ENCODE measurements at regions not wholly inside any gene's neighbourhood (a gene's known extent, or its start where the extent isn't known, plus 50 kb on each side); places are given as distances from the start of the nearest gene placed in this dataset.
A peak's percentile ranks its signal among the peaks of the same experiment; 100 is the strongest.

DNA sequence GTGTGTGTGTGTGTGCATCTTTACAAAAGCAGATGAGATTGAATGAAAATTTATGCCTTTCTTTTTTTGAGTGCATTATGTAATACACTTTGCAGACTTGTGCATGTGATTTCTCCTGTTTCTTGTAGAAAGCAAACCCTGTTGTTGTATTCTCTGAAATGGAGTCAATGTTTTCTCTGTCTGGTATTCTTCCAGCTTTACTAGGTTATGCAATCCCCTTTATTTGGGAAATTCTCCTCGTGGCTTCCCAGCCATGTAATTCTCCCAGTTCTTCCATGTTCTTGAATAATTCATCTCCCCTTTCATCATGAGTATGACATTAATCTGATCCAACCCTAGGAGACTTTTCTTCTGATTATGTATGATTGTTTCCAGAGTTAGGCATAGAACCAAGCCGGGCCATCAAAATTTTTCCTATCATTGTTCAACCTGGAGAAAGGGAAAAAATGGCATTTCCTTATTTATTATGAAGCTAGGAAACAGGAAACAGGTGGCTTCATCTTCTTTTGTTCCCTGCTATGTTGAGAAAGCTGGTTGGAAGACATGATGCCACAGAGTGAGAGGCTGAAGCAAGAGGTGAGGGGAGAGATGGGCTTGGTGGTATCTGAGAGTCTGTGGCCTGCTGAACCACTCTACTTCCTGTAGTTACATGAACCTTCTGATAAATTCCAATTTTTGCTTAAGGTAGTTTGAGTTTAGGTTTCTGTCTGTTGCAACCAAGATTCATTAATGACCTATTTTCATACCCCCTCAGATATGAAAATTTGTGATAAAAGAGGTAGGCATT, 68.8 kb downstream of the PRL start:
- H3K4me3 ChIP-seq (ENCODE audit: low read depth, low read length) = no peak overlapping the region
- no peak for TF ChIP-seq CTCF (conservative IDR thresholded peaks at IDR 0.05; ENCODE audit: low read depth, low read length)
- no peak for DNase-seq (ENCODE audit: low read depth)

DNA sequence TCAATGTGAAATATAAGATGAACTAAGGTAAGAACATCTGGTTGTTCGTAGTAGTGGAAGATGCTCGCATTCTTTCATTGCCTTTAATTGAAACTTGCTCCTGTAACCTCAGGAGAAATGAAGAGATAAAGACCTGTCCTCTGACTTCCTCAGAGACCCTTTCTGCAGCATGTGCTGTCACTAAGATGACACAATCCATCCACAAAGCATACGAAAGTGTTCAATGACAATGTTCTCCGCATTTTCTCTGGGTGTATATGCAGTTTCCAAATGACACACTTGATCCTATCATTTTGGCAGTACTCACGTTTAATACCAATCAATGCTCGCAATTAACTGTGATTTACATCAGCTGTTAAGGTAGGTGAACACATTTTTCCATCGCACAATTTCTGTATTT, 65.8 kb downstream of the PRL start:
- DNase-seq (ENCODE audit: low read depth) = no peak
- no peak for TF ChIP-seq CTCF (conservative IDR thresholded peaks at IDR 0.05; ENCODE audit: low read depth, low read length)
- H3K4me3 ChIP-seq (ENCODE audit: low read depth, low read length) = no peak overlapping the region

DNA sequence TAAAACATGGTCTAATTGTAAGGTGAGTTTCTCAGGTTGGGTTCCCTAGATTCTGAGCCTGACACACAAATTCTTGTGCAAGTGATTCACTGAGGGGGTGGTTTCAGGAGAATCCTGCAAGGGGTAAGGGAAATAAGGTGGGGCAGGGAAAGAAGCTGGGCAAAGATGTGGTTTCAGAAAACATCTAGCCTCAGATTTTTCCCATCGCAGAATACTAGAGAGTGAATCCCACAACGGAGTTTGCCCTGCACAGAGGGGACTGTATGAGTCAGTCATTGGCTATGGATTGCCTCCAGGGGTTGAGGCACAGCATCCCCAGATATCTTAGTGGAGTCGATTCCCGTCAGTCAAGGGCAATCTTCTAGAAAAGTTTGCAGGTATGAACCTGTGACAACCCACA, 65.2 kb downstream of the PRL start:
- no peak for DNase-seq (ENCODE audit: low read depth)
- no peak overlapping the region for H3K4me3 ChIP-seq (ENCODE audit: low read depth, low read length)
- TF ChIP-seq CTCF (conservative IDR thresholded peaks at IDR 0.05; ENCODE audit: low read depth, low read length) = no peak

- TF ChIP-seq CTCF (conservative IDR thresholded peaks at IDR 0.05; ENCODE audit: low read depth, low read length) = no peak
- DNase-seq (ENCODE audit: low read depth) = peak; percentile 82
Measured at GRCh38 chr6:22236626-22237414, 60.0 kb downstream of the PRL start.

More at GRCh38 chr6:22236626-22237414, 60.0 kb downstream of the PRL start:
- H3K4me3 ChIP-seq (ENCODE audit: low read depth, low read length) = no peak overlapping the region
